Kasumi-1 (cell line): ENCODE measurements at regions not wholly inside any gene's neighbourhood (a gene's known extent, or its start where the extent isn't known, plus 50 kb on each side); places are given as distances from the start of the nearest gene placed in this dataset.
"Not testable (repeated sequence)": the region's sequence is repeated elsewhere in the genome, so short reads cannot be mapped to it uniquely, and the experiment has no call there.

Experiments
- DNase-seq, 2 experiments: peaks; one replicate each; lab custom pipeline; 2025; lab: John Stamatoyannopoulos, UW

DNA sequence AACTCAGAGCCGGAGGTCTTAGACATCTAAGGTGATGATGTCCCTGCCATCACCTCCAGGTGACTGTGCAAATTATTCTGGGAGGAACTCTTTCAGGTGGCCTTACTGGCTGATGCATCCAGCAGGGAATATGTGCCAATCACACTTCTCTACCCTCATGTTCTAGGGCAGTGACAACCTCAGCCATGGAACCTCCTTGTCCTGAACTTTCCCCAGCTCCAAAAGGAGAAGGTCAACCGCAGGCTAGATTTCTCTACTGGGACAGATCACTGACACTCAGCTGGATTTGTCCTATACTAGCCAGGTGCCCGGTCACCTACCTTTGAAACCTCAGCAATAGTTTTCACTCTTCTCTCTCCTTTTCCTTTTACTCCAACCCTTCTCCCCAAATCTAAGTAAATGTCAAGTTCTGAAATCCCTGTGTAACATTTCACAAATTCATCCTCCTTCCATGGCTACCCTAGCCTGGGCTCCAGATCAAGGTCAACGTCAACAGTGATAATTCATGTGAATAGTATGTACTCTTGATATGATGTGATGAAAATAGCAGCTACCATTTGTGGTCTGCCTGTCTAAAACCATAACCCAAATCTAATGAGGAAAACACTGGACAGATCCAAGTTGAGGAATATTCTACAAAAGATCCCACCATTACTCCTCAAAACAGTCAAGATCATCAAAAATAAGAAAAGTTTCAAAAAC lies 115.0 kb upstream of the EGLN3 start:
- DNase-seq: no peak

GRCh38 chr14:34065236-34065635 lies 114.4 kb upstream of the EGLN3 start:
- DNase-seq: no peak

- no peak for DNase-seq
Observed at GRCh38 chr14:34064349-34064748, 113.5 kb upstream of the EGLN3 start.

DNA sequence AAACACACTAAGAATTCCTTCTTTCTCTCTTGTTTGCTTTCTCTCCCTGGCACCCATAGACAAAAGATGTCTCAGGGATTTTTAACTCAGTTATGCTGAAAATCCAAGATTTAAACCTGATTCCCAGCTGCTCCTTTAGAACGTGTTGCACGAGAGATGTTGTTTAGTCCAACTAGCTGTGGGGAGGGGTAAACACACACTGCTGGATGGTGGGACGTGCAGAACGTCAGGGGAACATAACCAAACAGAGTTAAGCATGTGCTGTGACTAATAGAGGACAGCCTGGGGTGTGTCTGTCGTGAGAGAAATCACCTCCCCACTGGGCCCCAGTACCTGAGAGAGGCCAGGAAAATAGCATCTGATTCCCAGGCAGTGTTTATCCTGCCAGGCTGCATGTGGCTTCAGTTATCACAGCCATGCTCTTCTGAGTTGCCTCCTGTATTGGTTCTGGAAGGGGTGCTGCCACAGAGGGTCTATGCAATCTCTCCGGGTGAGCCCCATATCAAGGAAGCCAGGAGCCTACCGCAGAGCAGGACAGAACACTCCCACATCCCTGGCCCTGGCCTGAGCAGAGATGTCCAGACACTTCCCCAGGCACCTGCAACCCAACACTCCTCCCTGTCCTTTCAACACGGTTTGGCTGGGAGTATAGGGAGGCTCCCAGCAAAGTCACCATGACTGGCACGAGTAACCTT lies 112.7 kb upstream of the EGLN3 start:
- DNase-seq: no peak

DNA sequence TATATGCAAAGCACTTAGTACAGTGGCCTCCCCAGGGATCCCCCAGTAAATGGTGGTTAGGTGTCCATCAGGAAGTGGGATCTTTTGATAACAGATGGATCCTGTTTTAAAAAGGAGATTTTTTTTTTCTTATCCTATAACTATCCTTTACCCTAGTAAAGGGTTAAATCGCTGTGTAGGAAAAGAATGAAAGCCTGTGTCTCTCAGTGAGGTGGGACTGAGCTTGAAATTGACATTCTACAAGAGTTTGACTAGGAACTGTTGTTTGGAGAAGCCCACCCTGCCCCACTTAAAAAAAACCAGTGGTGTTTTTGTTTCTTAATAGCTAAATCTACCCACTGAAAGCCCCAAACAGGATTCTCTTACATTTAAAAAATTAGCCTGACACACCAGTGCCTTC lies 112.2 kb upstream of the EGLN3 start:
- no peak for DNase-seq

- no peak for DNase-seq
Observed at GRCh38 chr14:34062353-34062973, 111.6 kb upstream of the EGLN3 start.

GRCh38 chr14:34060651-34060999 lies 109.8 kb upstream of the EGLN3 start:
- DNase-seq: no peak

GRCh38 chr14:34059925-34060650 lies 109.2 kb upstream of the EGLN3 start:
- no peak for DNase-seq

GRCh38 chr14:34059037-34059924 lies 108.4 kb upstream of the EGLN3 start:
- no peak for DNase-seq

GRCh38 chr14:34058510-34058909 lies 107.6 kb upstream of the EGLN3 start:
- no peak for DNase-seq

- DNase-seq: no peak
Observed at GRCh38 chr14:34056046-34056445, 105.2 kb upstream of the EGLN3 start.

DNA sequence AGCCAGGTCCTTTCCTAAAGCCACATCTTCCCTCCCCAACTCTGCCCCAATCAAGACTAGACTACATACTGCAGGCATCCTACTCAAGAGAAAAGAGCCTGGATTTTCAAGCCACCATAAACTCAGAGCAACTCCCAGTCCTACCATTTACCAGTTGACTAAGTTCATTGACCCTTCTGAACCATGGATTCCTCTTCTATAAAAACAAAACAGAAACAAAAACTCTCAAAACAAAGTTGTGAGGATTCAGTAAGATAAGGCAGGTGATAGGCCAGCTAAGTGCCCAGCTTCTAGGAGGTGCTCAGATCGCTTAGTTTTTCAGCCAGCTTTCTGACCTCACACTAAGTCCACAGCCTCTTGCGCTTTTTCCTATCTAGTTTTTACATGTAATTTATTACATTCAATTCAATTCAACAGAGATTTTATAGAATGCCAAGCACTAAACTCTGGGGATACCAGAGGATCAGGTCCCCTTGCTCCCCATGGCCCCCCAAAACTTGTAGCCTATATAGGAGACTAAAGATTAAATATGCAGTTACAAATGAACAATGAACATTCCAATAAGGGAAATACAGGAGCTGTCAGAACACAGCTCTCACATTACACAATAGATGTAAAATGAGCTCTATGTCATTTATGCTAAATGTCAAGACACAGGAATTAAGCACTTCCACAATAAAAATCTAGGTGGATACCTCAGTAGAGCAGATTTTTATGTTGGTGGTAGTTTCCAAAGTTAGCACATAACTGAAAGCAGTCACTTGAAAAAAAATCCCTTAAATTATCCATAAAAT lies 104.5 kb upstream of the EGLN3 start:
- DNase-seq: no peak

DNA sequence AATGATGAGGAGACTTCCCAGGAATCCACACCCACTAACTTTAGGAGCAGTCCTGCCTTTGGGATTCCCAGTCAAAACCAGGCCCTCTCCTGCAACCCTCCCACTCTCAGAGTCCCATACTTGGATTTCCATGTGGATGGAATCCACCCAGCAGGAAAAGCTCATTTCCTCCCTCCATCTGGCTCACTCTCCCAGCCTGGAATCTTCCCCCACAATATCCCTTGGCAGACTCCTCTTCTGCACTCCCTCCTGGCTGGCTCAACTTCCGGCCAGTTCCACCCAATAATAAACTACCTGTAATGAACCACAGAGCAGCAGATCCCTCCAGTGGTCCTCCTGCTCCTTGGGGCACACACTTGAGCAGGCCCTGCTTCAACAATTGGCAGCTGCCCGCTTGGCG lies 102.8 kb upstream of the EGLN3 start:
- DNase-seq: no peak

DNA sequence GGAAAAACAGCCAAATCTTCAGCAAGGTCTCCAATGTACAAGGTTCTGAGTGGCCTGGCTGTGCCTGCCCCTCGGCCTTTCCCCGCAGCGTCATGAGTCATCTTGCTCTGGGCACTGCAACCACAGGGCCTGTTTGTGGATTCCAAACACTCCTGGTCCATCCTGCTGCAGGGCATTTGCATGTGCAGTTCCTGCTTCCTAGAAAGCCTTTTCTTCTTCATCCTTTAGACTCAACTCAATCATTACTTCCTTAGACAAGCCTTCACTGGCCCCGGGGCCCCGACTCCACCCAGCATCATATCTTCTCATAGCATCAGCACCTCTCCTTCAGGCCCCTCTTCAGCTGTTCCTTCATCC lies 101.8 kb upstream of the EGLN3 start:
- DNase-seq: no peak

GRCh38 chr14:34051966-34052657 lies 101.2 kb upstream of the EGLN3 start:
- DNase-seq: no peak

GRCh38 chr14:34050606-34051005 lies 99.7 kb upstream of the EGLN3 start:
- no peak for DNase-seq

DNA sequence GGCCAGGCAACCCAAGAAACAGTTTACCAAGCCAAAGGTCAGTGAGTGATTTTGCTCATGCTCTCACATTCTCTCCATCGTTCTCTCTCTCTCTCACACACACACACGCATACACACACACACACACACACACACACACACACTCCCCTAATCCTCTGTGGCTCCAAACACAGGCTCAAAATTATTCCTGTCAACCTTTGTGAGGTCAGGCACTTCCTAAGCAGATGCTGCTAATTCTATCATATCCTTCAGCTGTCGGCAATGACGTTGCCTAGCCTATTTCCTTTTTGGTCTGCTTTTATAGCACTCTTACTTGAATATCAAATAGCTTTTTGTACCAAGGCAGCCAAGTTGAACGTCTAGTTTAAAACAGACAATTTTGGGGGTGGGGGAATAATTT lies 98.9 kb upstream of the EGLN3 start:
- DNase-seq: no peak

GRCh38 chr14:34049187-34049586 lies 98.3 kb upstream of the EGLN3 start:
- not testable (repeated sequence) for DNase-seq

DNA sequence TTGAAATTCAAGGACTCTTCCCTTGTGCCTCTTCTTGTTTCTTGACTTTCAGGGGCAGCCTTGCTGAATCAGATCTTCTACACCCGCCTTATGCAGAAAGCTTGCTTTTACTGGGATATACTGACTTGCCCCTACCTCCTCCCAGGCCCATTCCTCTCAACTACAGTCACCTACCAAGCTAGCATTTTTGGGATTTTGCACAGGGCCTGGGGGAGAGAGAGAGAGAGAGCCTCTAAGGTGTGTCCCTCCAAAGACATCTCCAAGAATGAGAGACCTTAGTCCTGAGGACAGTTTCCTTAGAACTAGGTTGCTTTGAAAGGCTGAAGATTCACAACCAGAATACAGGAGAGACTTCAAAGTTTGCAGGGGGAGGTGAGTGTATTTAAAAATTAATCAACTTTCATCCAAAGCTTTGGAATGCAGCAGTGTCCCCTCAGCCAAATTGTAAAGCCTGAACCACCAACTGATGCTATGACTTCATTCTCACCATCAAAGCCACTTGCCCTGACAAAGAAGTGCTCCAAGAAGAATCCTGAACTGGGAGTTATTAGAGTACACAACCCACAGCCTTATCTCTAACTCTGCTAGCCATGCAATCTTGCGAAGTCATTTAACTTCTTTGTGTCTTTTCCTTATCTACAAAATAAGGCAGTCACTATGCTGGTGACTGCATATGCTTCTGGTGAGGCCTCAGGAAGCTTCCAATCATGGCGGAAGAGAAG lies 96.1 kb upstream of the EGLN3 start:
- no peak for DNase-seq
